ENCODE measurements at regions not wholly inside any gene's neighbourhood (a gene's known extent, or its start where the extent isn't known, plus 50 kb on each side); places are given as distances from the start of the nearest gene placed in this dataset.

- TF ChIP-seq CTCF (IDR thresholded peaks at IDR 0.05), result no peak
- no peak for TF ChIP-seq EP300 (IDR thresholded peaks at IDR 0.05)
- no peak for TF ChIP-seq POLR2A (IDR thresholded peaks at IDR 0.05; ENCODE audit: low read depth)
- TF ChIP-seq POLR2AphosphoS5 (IDR thresholded peaks at IDR 0.05), result no peak
Observed at GRCh38 chr4:130814896-130815295, 1718.9 kb downstream of the C4orf33 start.
